ENCODE measurements at regions not wholly inside any gene's neighbourhood (a gene's known extent, or its start where the extent isn't known, plus 50 kb on each side); places are given as distances from the start of the nearest gene placed in this dataset.

GRCh38 chr16:22743401-22743800 is 70.6 kb upstream of the HS3ST2 start:
- TF ChIP-seq CTCF (conservative IDR thresholded peaks at IDR 0.05; ENCODE audit: low read depth, low read length) (no peak), EZH2 (IDR thresholded peaks at IDR 0.05; ENCODE audit: borderline replicate concordance, low read depth, low read length, poor library complexity, severe bottlenecking) (no peak)

Data from A673 (cell line).